ENCODE measurements at regions not wholly inside any gene's neighbourhood (a gene's known extent, or its start where the extent isn't known, plus 50 kb on each side); places are given as distances from the start of the nearest gene placed in this dataset.

DNA sequence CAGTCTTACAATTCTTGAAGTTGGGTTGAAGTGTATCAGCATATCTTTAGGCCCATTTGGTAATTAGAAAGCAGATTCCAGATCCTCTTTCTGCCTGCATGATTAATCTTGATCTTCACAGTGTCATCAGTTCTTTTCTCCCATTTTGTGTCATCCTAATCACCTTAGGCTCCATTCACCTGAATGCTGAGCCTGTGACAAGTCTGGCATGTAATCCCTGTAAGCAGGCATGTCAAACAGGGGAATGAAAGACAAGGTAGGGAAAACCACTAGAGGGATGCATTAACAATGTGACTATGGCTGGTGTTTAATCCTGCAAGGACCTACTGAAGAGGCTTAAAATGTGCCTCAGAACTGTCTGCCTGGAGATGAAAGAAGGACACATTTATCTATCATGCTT, 848.8 kb downstream of the TFAP2A start:
- no peak for TF ChIP-seq FOXM1 (CRISPR knock-in tag; IDR thresholded peaks at IDR 0.05)
- TF ChIP-seq, protein P1, sequence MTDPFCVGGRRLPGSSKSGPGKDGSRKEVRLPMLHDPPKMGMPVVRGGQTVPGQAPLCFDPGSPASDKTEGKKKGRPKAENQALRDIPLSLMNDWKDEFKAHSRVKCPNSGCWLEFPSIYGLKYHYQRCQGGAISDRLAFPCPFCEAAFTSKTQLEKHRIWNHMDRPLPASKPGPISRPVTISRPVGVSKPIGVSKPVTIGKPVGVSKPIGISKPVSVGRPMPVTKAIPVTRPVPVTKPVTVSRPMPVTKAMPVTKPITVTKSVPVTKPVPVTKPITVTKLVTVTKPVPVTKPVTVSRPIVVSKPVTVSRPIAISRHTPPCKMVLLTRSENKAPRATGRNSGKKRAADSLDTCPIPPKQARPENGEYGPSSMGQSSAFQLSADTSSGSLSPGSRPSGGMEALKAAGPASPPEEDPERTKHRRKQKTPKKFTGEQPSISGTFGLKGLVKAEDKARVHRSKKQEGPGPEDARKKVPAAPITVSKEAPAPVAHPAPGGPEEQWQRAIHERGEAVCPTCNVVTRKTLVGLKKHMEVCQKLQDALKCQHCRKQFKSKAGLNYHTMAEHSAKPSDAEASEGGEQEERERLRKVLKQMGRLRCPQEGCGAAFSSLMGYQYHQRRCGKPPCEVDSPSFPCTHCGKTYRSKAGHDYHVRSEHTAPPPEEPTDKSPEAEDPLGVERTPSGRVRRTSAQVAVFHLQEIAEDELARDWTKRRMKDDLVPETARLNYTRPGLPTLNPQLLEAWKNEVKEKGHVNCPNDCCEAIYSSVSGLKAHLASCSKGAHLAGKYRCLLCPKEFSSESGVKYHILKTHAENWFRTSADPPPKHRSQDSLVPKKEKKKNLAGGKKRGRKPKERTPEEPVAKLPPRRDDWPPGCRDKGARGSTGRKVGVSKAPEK (CRISPR knock-in tag; IDR thresholded peaks at IDR 0.05; ENCODE audit: borderline replicate concordance) = no peak
- TF ChIP-seq CREM (IDR thresholded peaks at IDR 0.05) = no peak
- TF ChIP-seq CREM (CRISPR knock-in tag; IDR thresholded peaks at IDR 0.05) = no peak
- no peak for TF ChIP-seq KLF13 (CRISPR knock-in tag; IDR thresholded peaks at IDR 0.05)
- TF ChIP-seq PRPF4 (IDR thresholded peaks at IDR 0.05; ENCODE audit: low read depth, low read length, poor library complexity, severe bottlenecking) = no peak
- TF ChIP-seq KAT7 (CRISPR knock-in tag; IDR thresholded peaks at IDR 0.05; ENCODE audit: borderline replicate concordance) = no peak

Data from HepG2 (cell line).